ENCODE measurements at regions not wholly inside any gene's neighbourhood (a gene's known extent, or its start where the extent isn't known, plus 50 kb on each side); places are given as distances from the start of the nearest gene placed in this dataset.

DNA sequence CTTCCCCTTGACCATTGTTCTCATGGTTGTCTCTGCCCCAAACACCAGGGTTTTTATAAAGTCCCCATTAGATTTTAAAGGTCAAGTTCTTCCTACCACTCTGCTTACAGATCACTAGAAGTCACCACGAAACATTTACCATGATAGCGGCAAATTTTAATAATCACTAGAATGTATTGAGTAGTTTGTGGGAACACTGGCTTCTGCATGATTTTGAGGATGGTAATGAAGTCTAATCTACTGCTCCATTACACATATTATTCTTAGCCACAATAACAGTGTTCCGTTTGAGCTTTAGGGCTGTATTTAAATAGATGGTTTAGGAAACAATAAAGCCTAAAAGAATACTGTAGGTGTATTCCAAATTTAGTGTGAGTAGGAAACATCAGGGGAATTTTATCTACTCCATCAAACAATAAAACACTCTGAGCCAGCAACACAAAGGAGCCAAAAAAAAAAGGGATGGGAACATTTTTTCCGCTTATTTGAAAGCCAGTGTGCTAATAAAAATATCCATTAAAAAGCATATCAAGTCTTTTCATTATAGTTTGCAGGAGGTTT, 49.7 kb downstream of the KLF12 start:
- Histone ChIP-seq H3K4me3 (ENCODE audit: low read depth, low read length, poor library complexity, severe bottlenecking) (no peak overlapping the region), H2AFZ (ENCODE audit: low read length) (no peak overlapping the region), H3K4me2 (ENCODE audit: low read length) (no peak overlapping the region), H3K27ac (ENCODE audit: low read depth, low read length, poor library complexity, severe bottlenecking) (no peak overlapping the region), H3K9me3 (ENCODE audit: low read length) (peaks cover 4% of the 10 kb centered on the region; the same call in 1 of the 2 replicates), H4K20me1 (ENCODE audit: insufficient read depth, low read length) (no peaks in the 10 kb centered on the region), H3K4me1 (ENCODE audit: insufficient read depth, low read length, poor library complexity, severe bottlenecking) (peaks cover 4% of the 10 kb centered on the region), H3K79me2 (ENCODE audit: insufficient read depth, low read depth, low read length) (peaks cover 67% of the 10 kb centered on the region), H3K36me3 (ENCODE audit: insufficient read depth, low read length) (peaks cover 17% of the 10 kb centered on the region; the same call in 1 of the 2 replicates), H3K9me2 (ENCODE audit: insufficient read depth, low read length) (no peaks in the 10 kb centered on the region)
- CTCF ChIA-PET (ENCODE audit: unreplicated experiment): no interaction called here
- POLR2A ChIA-PET: interaction anchor here (0.7 to 2.4 kb wide), 6 partner anchors 9 to 22 kb away, joined by 3 to 8 read pairs (median 4); no protein-coding TSS in a partner anchor
- TF ChIP-seq EZH2phosphoT487 (IDR thresholded peaks at IDR 0.05; ENCODE audit: borderline replicate concordance, low read depth, low read length): no peak
- TF ChIP-seq, protein P1, sequence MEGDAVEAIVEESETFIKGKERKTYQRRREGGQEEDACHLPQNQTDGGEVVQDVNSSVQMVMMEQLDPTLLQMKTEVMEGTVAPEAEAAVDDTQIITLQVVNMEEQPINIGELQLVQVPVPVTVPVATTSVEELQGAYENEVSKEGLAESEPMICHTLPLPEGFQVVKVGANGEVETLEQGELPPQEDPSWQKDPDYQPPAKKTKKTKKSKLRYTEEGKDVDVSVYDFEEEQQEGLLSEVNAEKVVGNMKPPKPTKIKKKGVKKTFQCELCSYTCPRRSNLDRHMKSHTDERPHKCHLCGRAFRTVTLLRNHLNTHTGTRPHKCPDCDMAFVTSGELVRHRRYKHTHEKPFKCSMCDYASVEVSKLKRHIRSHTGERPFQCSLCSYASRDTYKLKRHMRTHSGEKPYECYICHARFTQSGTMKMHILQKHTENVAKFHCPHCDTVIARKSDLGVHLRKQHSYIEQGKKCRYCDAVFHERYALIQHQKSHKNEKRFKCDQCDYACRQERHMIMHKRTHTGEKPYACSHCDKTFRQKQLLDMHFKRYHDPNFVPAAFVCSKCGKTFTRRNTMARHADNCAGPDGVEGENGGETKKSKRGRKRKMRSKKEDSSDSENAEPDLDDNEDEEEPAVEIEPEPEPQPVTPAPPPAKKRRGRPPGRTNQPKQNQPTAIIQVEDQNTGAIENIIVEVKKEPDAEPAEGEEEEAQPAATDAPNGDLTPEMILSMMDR (conservative IDR thresholded peaks at IDR 0.05; ENCODE audit: low read length): no peak
- intact Hi-C loops (cut with micrococcal nuclease; ENCODE audit: unreplicated experiment): no loop called here
- BruUV-seq (replicated peaks): no TSS peak
- no peak for DNase-seq (ENCODE audit: low spot score)

DNA sequence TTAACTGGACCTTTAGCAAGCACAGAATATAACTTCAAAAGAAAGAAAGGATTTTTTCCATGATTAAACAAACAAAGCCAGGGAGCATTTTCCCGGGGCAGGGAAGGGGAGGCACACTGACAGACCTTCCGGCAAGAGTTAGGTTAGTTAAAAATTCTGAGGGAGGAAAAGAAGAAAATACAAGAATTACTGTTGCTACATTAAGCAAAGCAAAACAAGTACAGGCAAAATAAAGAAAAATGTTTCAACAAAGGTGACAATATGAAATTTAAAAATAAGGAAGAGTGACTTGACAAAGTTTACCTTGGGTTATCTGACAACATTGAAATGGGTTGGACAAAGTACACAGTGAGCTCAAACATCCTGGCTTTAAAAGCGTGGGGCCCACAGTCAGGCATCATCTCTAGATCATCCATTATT, 51.5 kb downstream of the KLF12 start:
- H4K20me1 ChIP-seq (ENCODE audit: insufficient read depth, low read length): no peaks in the 10 kb centered on the region
- H3K4me1 ChIP-seq (ENCODE audit: insufficient read depth, low read length, poor library complexity, severe bottlenecking): peaks cover 6% of the 10 kb centered on the region
- H3K36me3 ChIP-seq (ENCODE audit: insufficient read depth, low read length): peaks cover 22% of the 10 kb centered on the region; the same call in 1 of the 2 replicates
- ChIA-PET POLR2A (interaction anchor here (0.7 to 2.4 kb wide), 7 partner anchors 11 to 88 kb away, joined by 3 to 8 read pairs (median 4); no protein-coding TSS in a partner anchor), CTCF (ENCODE audit: unreplicated experiment) (no interaction called here)
- H3K4me2 ChIP-seq (ENCODE audit: low read length): no peak overlapping the region
- no peaks in the 10 kb centered on the region for H3K9me2 ChIP-seq (ENCODE audit: insufficient read depth, low read length)
- no peak overlapping the region for H3K4me3 ChIP-seq (ENCODE audit: low read depth, low read length, poor library complexity, severe bottlenecking)
- peaks cover 58% of the 10 kb centered on the region; the same call in 1 of the 2 replicates for H3K79me2 ChIP-seq (ENCODE audit: insufficient read depth, low read depth, low read length)
- TF ChIP-seq, protein P1 (conservative IDR thresholded peaks at IDR 0.05; ENCODE audit: low read length): no peak
- no peak for TF ChIP-seq EZH2phosphoT487 (IDR thresholded peaks at IDR 0.05; ENCODE audit: borderline replicate concordance, low read depth, low read length)
- intact Hi-C loops (cut with micrococcal nuclease; ENCODE audit: unreplicated experiment): no loop called here
- no peak overlapping the region for H3K27ac ChIP-seq (ENCODE audit: low read depth, low read length, poor library complexity, severe bottlenecking)
- H3K9me3 ChIP-seq (ENCODE audit: low read length): peaks cover 4% of the 10 kb centered on the region; the same call in 1 of the 2 replicates
- no peak overlapping the region for H2AFZ ChIP-seq (ENCODE audit: low read length)
- BruUV-seq (replicated peaks): no TSS peak
- DNase-seq (ENCODE audit: low spot score): no peak

- no peak for DNase-seq (ENCODE audit: low spot score)
- POLR2A ChIA-PET: interaction anchor here (0.7 to 1.6 kb wide), 4 partner anchors 10 to 106 kb away, joined by 3 read pairs; no protein-coding TSS in a partner anchor
- peaks cover 4% of the 10 kb centered on the region; the same call in 1 of the 2 replicates for H3K9me3 ChIP-seq (ENCODE audit: low read length)
- no TSS peak for BruUV-seq (replicated peaks)
- peaks cover 58% of the 10 kb centered on the region; the same call in 1 of the 2 replicates for H3K79me2 ChIP-seq (ENCODE audit: insufficient read depth, low read depth, low read length)
- no peak overlapping the region for H3K27ac ChIP-seq (ENCODE audit: low read depth, low read length, poor library complexity, severe bottlenecking)
- no peak for TF ChIP-seq EZH2phosphoT487 (IDR thresholded peaks at IDR 0.05; ENCODE audit: borderline replicate concordance, low read depth, low read length)
- TF ChIP-seq, protein P1 (conservative IDR thresholded peaks at IDR 0.05; ENCODE audit: low read length): no peak
- CTCF ChIA-PET (ENCODE audit: unreplicated experiment): no interaction called here
- H3K4me3 ChIP-seq (ENCODE audit: low read depth, low read length, poor library complexity, severe bottlenecking): no peak overlapping the region
- no peaks in the 10 kb centered on the region for H3K9me2 ChIP-seq (ENCODE audit: insufficient read depth, low read length)
- no peak overlapping the region for H3K4me2 ChIP-seq (ENCODE audit: low read length)
- intact Hi-C loops (cut with micrococcal nuclease; ENCODE audit: unreplicated experiment): no loop called here
- H4K20me1 ChIP-seq (ENCODE audit: insufficient read depth, low read length): no peaks in the 10 kb centered on the region
- H2AFZ ChIP-seq (ENCODE audit: low read length): no peak overlapping the region
- H3K4me1 ChIP-seq (ENCODE audit: insufficient read depth, low read length, poor library complexity, severe bottlenecking): peaks cover 24% of the 10 kb centered on the region
- peaks cover 11% of the 10 kb centered on the region; the same call in 1 of the 2 replicates for H3K36me3 ChIP-seq (ENCODE audit: insufficient read depth, low read length)
Observed at GRCh38 chr13:74080762-74081161, 53.4 kb downstream of the KLF12 start.
